Neural cell (in vitro differentiated cells): ENCODE measurements at regions not wholly inside any gene's neighbourhood (a gene's known extent, or its start where the extent isn't known, plus 50 kb on each side); places are given as distances from the start of the nearest gene placed in this dataset.

Source experiments
- H2AFZ ChIP-seq: fragments of 200-600, 300-800 bp; sonication (generic), shearing (Covaris generic); 2 replicates; pipeline ENCODE4 v1.6.0; 2014; ENCODE audit warnings: low read depth, mild to moderate bottlenecking, antibody characterized with exemption, low read length, moderate library complexity
- H3F3A ChIP-seq: fragments of 200-600 bp; shearing (Covaris generic); 2 replicates; pipeline ENCODE4 v1.6.1; 2016; ENCODE audit warnings: mild to moderate bottlenecking, moderate library complexity, mixed read lengths, antibody characterized with exemption, low read length; ENCODE audit not compliant: insufficient read depth, poor library complexity, severe bottlenecking
- H3K27ac ChIP-seq: fragments of 200-600, 300-800 bp; sonication (generic), shearing (Covaris generic); 2 replicates; pipeline ENCODE4 v1.5.1; 2014; ENCODE audit warnings: mild to moderate bottlenecking, low read length, moderate library complexity
- H3K27me3 ChIP-seq: fragments of 300-800, 200-600 bp; sonication (generic), shearing (Covaris generic); 2 replicates; pipeline ENCODE4 v1.6.0; 2014; ENCODE audit warnings: mild to moderate bottlenecking, low read depth, low read length, moderate library complexity; ENCODE audit not compliant: insufficient read depth
- H3K36me3 ChIP-seq: fragments of 300-800, 200-600 bp; sonication (generic), shearing (Covaris generic); 2 replicates; pipeline ENCODE4 v1.5.1; 2014; ENCODE audit warnings: mild to moderate bottlenecking, antibody characterized with exemption, low read length, moderate library complexity; ENCODE audit not compliant: insufficient read depth
- H3K4me2 ChIP-seq: fragments of 300-800, 200-600 bp; sonication (generic), shearing (Covaris generic); 2 replicates; pipeline ENCODE4 v1.6.0; 2014; ENCODE audit warnings: mild to moderate bottlenecking, low read length
- H3K4me3 ChIP-seq: fragments of 300-800, 200-600 bp; sonication (generic), shearing (Covaris generic); 2 replicates; pipeline ENCODE4 v1.5.1; 2014; ENCODE audit warnings: mild to moderate bottlenecking, low read length, moderate library complexity
- H3K79me2 ChIP-seq: fragments of 200-600 bp; shearing (Covaris generic); replicated peaks from 2 replicates; pipeline ENCODE4 v1.6.0; 2014; ENCODE audit warnings: mild to moderate bottlenecking, low read length, moderate library complexity; ENCODE audit not compliant: insufficient read depth
- H3K9ac ChIP-seq: fragments of 300-800, 200-600 bp; sonication (generic), shearing (Covaris generic); 2 replicates; pipeline ENCODE4 v1.6.1; 2016; ENCODE audit warnings: mild to moderate bottlenecking, low read length, mixed read lengths
- H3K9me2 ChIP-seq: fragments of 200-600 bp; shearing (Covaris generic); 2 replicates; pipeline ENCODE4 v1.6.1; 2016; ENCODE audit warnings: mild to moderate bottlenecking, low read length, mixed read lengths; ENCODE audit not compliant: insufficient read depth
- H3K9me3 ChIP-seq: fragments of 200-600, 300-800 bp; sonication (generic), shearing (Covaris generic); 2 replicates; pipeline ENCODE4 v1.6.1; 2016; ENCODE audit warnings: mild to moderate bottlenecking, mixed run types, low read length, moderate library complexity, mixed read lengths
- H4K20me1 ChIP-seq: fragments of 200-600 bp; shearing (Covaris generic); 2 replicates; pipeline ENCODE4 v1.6.1; 2016; ENCODE audit warnings: mild to moderate bottlenecking, mixed run types; ENCODE audit not compliant: insufficient read depth
- EP300 ChIP-seq: fragments of 450-650 bp; conservative IDR thresholded peaks from 2 replicates; pipeline ENCODE4 v1.6.1; 2014; ENCODE audit warnings: antibody characterized with exemption, mild to moderate bottlenecking, moderate library complexity; ENCODE audit not compliant: poor library complexity, severe bottlenecking
- EZH2 ChIP-seq: fragments of 200-600, 300-800 bp; shearing (Covaris generic), sonication (generic); IDR thresholded peaks from 2 replicates; pipeline ENCODE4 v1.6.1; 2014; ENCODE audit warnings: antibody characterized with exemption, low read length, borderline replicate concordance, mild to moderate bottlenecking; ENCODE audit not compliant: insufficient read depth, poor library complexity, severe bottlenecking
- MXI1 ChIP-seq: fragments of 450-650 bp; conservative IDR thresholded peaks from 2 replicates; pipeline ENCODE4 v1.6.1; 2014; ENCODE audit warnings: antibody characterized with exemption, mild to moderate bottlenecking; ENCODE audit not compliant: poor library complexity, severe bottlenecking
- POLR2AphosphoS5 ChIP-seq: IDR thresholded peaks from 2 replicates; pipeline ENCODE4 v1.6.1; 2012
- RAD21 ChIP-seq: fragments of 450-650 bp; conservative IDR thresholded peaks from 2 replicates; pipeline ENCODE4 v1.6.1; 2014; ENCODE audit warnings: antibody characterized with exemption, mild to moderate bottlenecking, moderate library complexity
- REST ChIP-seq: IDR thresholded peaks from 2 replicates; pipeline ENCODE4 v1.6.1; 2012; ENCODE audit warnings: borderline replicate concordance
- SMC3 ChIP-seq: fragments of 450-650 bp; conservative IDR thresholded peaks from 2 replicates; pipeline ENCODE4 v1.6.1; 2014; ENCODE audit warnings: antibody characterized with exemption, mild to moderate bottlenecking, moderate library complexity; ENCODE audit not compliant: poor library complexity
- TAF1 ChIP-seq: IDR thresholded peaks from 2 replicates; pipeline ENCODE4 v1.6.1; 2012; ENCODE audit warnings: low read depth
- TF ChIP-seq, protein P1 (sequence below): fragments of 450-650 bp; IDR thresholded peaks from 2 replicates; pipeline ENCODE4 v1.5.1; 2014; ENCODE audit warnings: antibody characterized with exemption, mild to moderate bottlenecking, moderate library complexity; ENCODE audit not compliant: poor library complexity, severe bottlenecking

DNA sequence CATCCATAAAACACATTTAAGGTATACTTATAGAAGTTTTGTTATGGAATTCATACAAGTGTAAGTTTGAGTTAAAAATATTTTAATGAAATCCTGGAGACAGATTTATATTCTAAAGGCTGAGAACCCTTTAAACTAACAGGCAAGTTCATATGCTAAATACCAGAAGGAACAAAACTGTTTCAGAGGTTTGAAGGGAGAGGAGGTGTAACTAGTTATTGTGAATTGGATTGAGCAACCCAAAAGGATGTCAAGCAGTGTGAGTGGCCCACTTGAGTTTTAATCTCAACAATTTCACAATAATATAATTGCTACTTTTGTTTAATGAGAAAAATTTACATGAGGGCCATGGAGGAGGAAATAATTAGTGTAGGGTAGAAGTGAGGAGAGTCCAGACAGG lies 348.5 kb upstream of the ACTBL2 start:
- no peaks in the 10 kb centered on the region for H3F3A ChIP-seq
- no peaks in the 10 kb centered on the region for H4K20me1 ChIP-seq
- no peaks in the 10 kb centered on the region for H3K36me3 ChIP-seq
- H3K79me2 ChIP-seq: no peaks in the 10 kb centered on the region
- H3K9ac ChIP-seq: no peak overlapping the region
- H2AFZ ChIP-seq: no peak overlapping the region
- no peaks in the 10 kb centered on the region for H3K9me2 ChIP-seq
- H3K4me3 ChIP-seq: no peak overlapping the region
- no peak overlapping the region for H3K27ac ChIP-seq
- H3K27me3 ChIP-seq: no peaks in the 10 kb centered on the region
- no peaks in the 10 kb centered on the region for H3K9me3 ChIP-seq
- TF ChIP-seq POLR2AphosphoS5: no peak
- no peak for TF ChIP-seq SMC3
- TF ChIP-seq TAF1: no peak
- no peak for TF ChIP-seq EZH2
- no peak for TF ChIP-seq EP300
- TF ChIP-seq REST: no peak
- TF ChIP-seq RAD21: no peak
- no peak for TF ChIP-seq MXI1
- TF ChIP-seq, protein P1, sequence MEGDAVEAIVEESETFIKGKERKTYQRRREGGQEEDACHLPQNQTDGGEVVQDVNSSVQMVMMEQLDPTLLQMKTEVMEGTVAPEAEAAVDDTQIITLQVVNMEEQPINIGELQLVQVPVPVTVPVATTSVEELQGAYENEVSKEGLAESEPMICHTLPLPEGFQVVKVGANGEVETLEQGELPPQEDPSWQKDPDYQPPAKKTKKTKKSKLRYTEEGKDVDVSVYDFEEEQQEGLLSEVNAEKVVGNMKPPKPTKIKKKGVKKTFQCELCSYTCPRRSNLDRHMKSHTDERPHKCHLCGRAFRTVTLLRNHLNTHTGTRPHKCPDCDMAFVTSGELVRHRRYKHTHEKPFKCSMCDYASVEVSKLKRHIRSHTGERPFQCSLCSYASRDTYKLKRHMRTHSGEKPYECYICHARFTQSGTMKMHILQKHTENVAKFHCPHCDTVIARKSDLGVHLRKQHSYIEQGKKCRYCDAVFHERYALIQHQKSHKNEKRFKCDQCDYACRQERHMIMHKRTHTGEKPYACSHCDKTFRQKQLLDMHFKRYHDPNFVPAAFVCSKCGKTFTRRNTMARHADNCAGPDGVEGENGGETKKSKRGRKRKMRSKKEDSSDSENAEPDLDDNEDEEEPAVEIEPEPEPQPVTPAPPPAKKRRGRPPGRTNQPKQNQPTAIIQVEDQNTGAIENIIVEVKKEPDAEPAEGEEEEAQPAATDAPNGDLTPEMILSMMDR: no peak
- no peak overlapping the region for H3K4me2 ChIP-seq

DNA sequence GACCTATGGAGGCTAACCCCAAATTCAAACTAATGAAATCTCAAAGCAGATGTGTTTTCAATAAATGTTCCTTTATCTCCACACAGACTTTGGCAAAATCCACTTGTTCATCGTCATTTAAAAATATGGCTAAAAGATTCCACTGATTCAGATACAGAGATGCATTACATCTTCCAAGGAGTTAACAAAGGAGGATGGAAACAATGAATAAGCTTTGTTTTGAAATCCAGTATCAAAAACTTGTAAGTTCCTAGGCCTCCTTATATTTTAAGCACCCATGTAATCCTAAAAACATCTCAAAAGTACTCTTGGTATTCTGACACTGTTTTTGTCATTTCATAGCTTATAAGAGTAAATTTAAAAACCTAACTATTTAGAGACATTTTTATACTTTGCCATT lies 345.6 kb upstream of the ACTBL2 start:
- Histone ChIP-seq H3K27ac (no peak overlapping the region), H3K9me2 (no peaks in the 10 kb centered on the region), H3F3A (no peaks in the 10 kb centered on the region), H3K79me2 (no peaks in the 10 kb centered on the region), H4K20me1 (no peaks in the 10 kb centered on the region), H3K9me3 (no peaks in the 10 kb centered on the region), H3K27me3 (no peaks in the 10 kb centered on the region), H3K4me2 (no peak overlapping the region), H3K9ac (no peak overlapping the region), H3K4me3 (no peak overlapping the region), H2AFZ (no peak overlapping the region), H3K36me3 (no peaks in the 10 kb centered on the region)
- TF ChIP-seq EZH2: no peak
- TF ChIP-seq REST: no peak
- TF ChIP-seq, protein P1: no peak
- TF ChIP-seq RAD21: no peak
- TF ChIP-seq SMC3: no peak
- TF ChIP-seq EP300: no peak
- no peak for TF ChIP-seq MXI1
- TF ChIP-seq TAF1: no peak
- TF ChIP-seq POLR2AphosphoS5: no peak
